ENCODE measurements at regions not wholly inside any gene's neighbourhood (a gene's known extent, or its start where the extent isn't known, plus 50 kb on each side); places are given as distances from the start of the nearest gene placed in this dataset.
"Not testable (repeated sequence)": the region's sequence is repeated elsewhere in the genome, so short reads cannot be mapped to it uniquely, and the experiment has no call there.

GRCh38 chr4:184906480-184907097 is 80.8 kb upstream of the ACSL1 start:
- no peak overlapping the region for H3K27ac ChIP-seq
- TF ChIP-seq CTCF (conservative IDR thresholded peaks at IDR 0.05; ENCODE audit: low read depth), result no peak
- CTCF ChIA-PET, result interaction anchor here (0.7 kb wide), 1 partner anchor 177 kb away, joined by 4 read pairs; no protein-coding TSS in a partner anchor
- no peak for DNase-seq (ENCODE audit: low spot score)
- POLR2A ChIA-PET (ENCODE audit: low non-redundant PET), result no interaction called here

DNA sequence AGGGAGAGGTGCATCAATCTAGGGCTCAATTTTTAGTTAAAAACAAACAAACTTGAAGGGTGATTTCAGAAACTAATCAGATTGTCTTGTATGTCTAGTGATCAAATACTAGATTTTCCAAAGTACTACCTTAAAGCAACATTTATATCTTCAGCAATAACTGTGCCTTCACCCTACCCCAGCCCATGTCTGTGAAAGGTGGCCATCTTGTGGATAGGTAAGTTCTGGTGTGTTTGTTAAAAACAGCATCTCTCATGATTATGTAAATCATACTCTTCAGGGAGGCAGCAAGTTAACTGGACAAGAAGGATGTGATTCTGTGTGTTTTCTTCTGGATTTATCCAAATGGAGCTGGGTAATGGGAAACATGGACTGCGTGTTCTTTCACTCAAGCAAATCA is 81.4 kb upstream of the ACSL1 start:
- CTCF ChIA-PET, result interaction anchor here (0.6 to 0.7 kb wide), 2 partner anchors 117 to 176 kb away, joined by 3 to 4 read pairs; no protein-coding TSS in a partner anchor
- DNase-seq (ENCODE audit: low spot score), result no peak
- TF ChIP-seq CTCF (conservative IDR thresholded peaks at IDR 0.05; ENCODE audit: low read depth), result no peak
- POLR2A ChIA-PET (ENCODE audit: low non-redundant PET), result no interaction called here
- no peak overlapping the region for H3K27ac ChIP-seq

- TF ChIP-seq CTCF (conservative IDR thresholded peaks at IDR 0.05; ENCODE audit: low read depth), result no peak
- ChIA-PET CTCF (interaction anchor here (0.6 kb wide), 1 partner anchor 116 kb away, joined by 3 read pairs; no protein-coding TSS in a partner anchor), POLR2A (ENCODE audit: low non-redundant PET) (no interaction called here)
- H3K27ac ChIP-seq, result no peak overlapping the region
- no peak for DNase-seq (ENCODE audit: low spot score)
Measured at GRCh38 chr4:184907810-184908209, 82.0 kb upstream of the ACSL1 start.

- peak; percentile 66 for DNase-seq (ENCODE audit: low spot score)
- ChIA-PET CTCF (no interaction called here), POLR2A (ENCODE audit: low non-redundant PET) (no interaction called here)
- no peak for TF ChIP-seq CTCF (conservative IDR thresholded peaks at IDR 0.05; ENCODE audit: low read depth)
- peak overlapping the region; percentile 73 for H3K27ac ChIP-seq
Measured at GRCh38 chr4:184911310-184911709, 85.5 kb upstream of the ACSL1 start.

- no peak overlapping the region for H3K27ac ChIP-seq
- TF ChIP-seq CTCF (conservative IDR thresholded peaks at IDR 0.05; ENCODE audit: low read depth), result no peak
- CTCF ChIA-PET, result interaction anchor here (0.6 kb wide), 1 partner anchor 70 kb away, joined by 6 read pairs; no protein-coding TSS in a partner anchor
- DNase-seq (ENCODE audit: low spot score), result no peak
- POLR2A ChIA-PET (ENCODE audit: low non-redundant PET), result no interaction called here
Measured at GRCh38 chr4:184913356-184914143, 87.8 kb upstream of the ACSL1 start.

- DNase-seq (ENCODE audit: low spot score); POLR2A ChIA-PET (ENCODE audit: low non-redundant PET); CTCF ChIA-PET; H3K27ac ChIP-seq: not testable (repeated sequence)
Measured at GRCh38 chr4:184918799-184919198, 93.0 kb upstream of the ACSL1 start.

- no peak for TF ChIP-seq CTCF (conservative IDR thresholded peaks at IDR 0.05; ENCODE audit: low read depth)
- ChIA-PET POLR2A (ENCODE audit: low non-redundant PET) (interaction anchor here (0.5 kb wide), 1 partner anchor 132 kb away, joined by 3 read pairs; no protein-coding TSS in a partner anchor), CTCF (no interaction called here)
- H3K27ac ChIP-seq, result no peak overlapping the region
- no peak for DNase-seq (ENCODE audit: low spot score)
Measured at GRCh38 chr4:184921456-184921855, 95.7 kb upstream of the ACSL1 start.
